ENCODE measurements at regions not wholly inside any gene's neighbourhood (a gene's known extent, or its start where the extent isn't known, plus 50 kb on each side); places are given as distances from the start of the nearest gene placed in this dataset.

- no peak for DNase-seq
- peak overlapping the region; percentile 35 to 63 (median 52) for H3K27ac ChIP-seq
- WGBS (ENCODE audit: insufficient coverage, low coverage, low lambda C conversion rate, missing lambda C conversion rate): 22% methylated on average over 4 of the region's 4 CpGs
- no peak for TF ChIP-seq POLR2A (IDR thresholded peaks at IDR 0.05)
- TF ChIP-seq CTCF (IDR thresholded peaks at IDR 0.05): no peak
- intact Hi-C loops (cut with DNase I): no loop called here
- no peaks in the 10 kb centered on the region for H3K36me3 ChIP-seq
- peaks cover 0 to 16% (median 4%) of the 10 kb centered on the region in 4 donors for H3K4me1 ChIP-seq
- peak; percentile 63 to 74 (median 72) for ATAC-seq
- no peaks in the 10 kb centered on the region for H3K9me3 ChIP-seq
- no peak overlapping the region for H3K4me3 ChIP-seq
- H3K27me3 ChIP-seq: no peaks in the 10 kb centered on the region
Measured at GRCh38 chr7:54906963-54907362, 111.9 kb upstream of the EGFR start.

- DNase-seq (no peak), ATAC-seq (no peak)
- Histone ChIP-seq H3K4me1 (peaks cover 0 to 16% (median 4%) of the 10 kb centered on the region in 4 donors), H3K27ac (peak overlapping the region in 2 of 3 donors; percentile 30 to 63), H3K9me3 (no peaks in the 10 kb centered on the region), H3K36me3 (no peaks in the 10 kb centered on the region), H3K27me3 (no peaks in the 10 kb centered on the region), H3K4me3 (no peak overlapping the region)
- intact Hi-C loops (cut with DNase I): no loop called here
- TF ChIP-seq POLR2A (IDR thresholded peaks at IDR 0.05): no peak
- TF ChIP-seq CTCF (IDR thresholded peaks at IDR 0.05): no peak
Measured at GRCh38 chr7:54907981-54908380, 110.8 kb upstream of the EGFR start.

GRCh38 chr7:54908760-54909438 is 109.9 kb upstream of the EGFR start:
- intact Hi-C loops (cut with DNase I): no loop called here
- DNase-seq (no peak), ATAC-seq (peak; percentile 80 to 88 (median 86))
- no peaks in the 10 kb centered on the region for H3K27me3 ChIP-seq
- TF ChIP-seq CTCF (IDR thresholded peaks at IDR 0.05) (no peak), POLR2A (IDR thresholded peaks at IDR 0.05) (no peak)
- H3K27ac ChIP-seq: peak overlapping the region in 2 of 3 donors; percentile 30 to 63
- H3K4me1 ChIP-seq: peaks cover 0 to 16% (median 4%) of the 10 kb centered on the region in 4 donors
- H3K9me3 ChIP-seq: no peaks in the 10 kb centered on the region
- H3K36me3 ChIP-seq: no peaks in the 10 kb centered on the region
- no peak overlapping the region for H3K4me3 ChIP-seq
- 55% methylated on average over 2 of the region's 2 CpGs for WGBS (ENCODE audit: insufficient coverage, low coverage, low lambda C conversion rate, missing lambda C conversion rate)

- Histone ChIP-seq H3K4me1 (peaks cover 0 to 30% (median 10%) of the 10 kb centered on the region in 4 donors), H3K4me3 (no peak overlapping the region), H3K27ac (peak overlapping the region; percentile 28 to 80 (median 77)), H3K9me3 (no peaks in the 10 kb centered on the region), H3K27me3 (no peaks in the 10 kb centered on the region), H3K36me3 (no peaks in the 10 kb centered on the region)
- TF ChIP-seq CTCF (IDR thresholded peaks at IDR 0.05) (no peak), POLR2A (IDR thresholded peaks at IDR 0.05) (no peak)
- DNase-seq (peak in 2 of 3 donors; percentile 22 to 46), ATAC-seq (peak; percentile 59 to 79 (median 72))
- intact Hi-C loops (cut with DNase I): no loop called here
- WGBS (ENCODE audit: insufficient coverage, low coverage, low lambda C conversion rate, missing lambda C conversion rate): 51% methylated on average over 8 of the region's 8 CpGs
Measured at GRCh38 chr7:54915870-54916598, 102.8 kb upstream of the EGFR start.

All from right lobe of liver (tissue), 6 donors.